Erythroblast (primary cell): ENCODE measurements at regions not wholly inside any gene's neighbourhood (a gene's known extent, or its start where the extent isn't known, plus 50 kb on each side); places are given as distances from the start of the nearest gene placed in this dataset.

Experiments
- DNase-seq, 2 experiments: peaks; one replicate each; lab custom pipeline; 2025; lab: John Stamatoyannopoulos, UW
- GATA1 ChIP-seq: IDR thresholded peaks from 2 replicates; pipeline ENCODE4 v1.6.1; 2011; ENCODE audit warnings: low read depth, mild to moderate bottlenecking, control low read depth, low read length, moderate library complexity
- POLR2A ChIP-seq: IDR thresholded peaks from 2 replicates; pipeline ENCODE4 v1.6.1; 2011; ENCODE audit warnings: mild to moderate bottlenecking, low read length

GRCh38 chr14:42565556-42565955 is 958.9 kb downstream of the LRFN5 start:
- TF ChIP-seq GATA1: no peak

DNA sequence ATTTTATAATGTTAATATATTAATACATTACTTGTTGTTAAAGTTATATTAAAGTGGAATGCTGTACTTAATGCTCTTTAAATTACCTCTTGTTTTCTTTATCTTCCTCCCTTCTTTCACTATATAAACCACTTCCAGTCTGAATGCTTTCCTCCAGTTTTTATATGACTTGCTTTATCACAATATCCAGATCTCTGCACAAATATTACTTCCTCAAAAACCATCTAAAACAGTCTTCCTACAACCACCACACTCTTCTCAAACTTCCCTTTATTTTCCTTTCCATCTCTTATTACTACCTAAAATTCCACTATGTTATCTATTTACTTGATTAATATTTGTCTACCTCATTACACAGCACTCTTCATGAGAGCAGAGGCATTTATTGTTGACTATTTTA is 956.6 kb downstream of the LRFN5 start:
- DNase-seq: no peak
- TF ChIP-seq GATA1 (no peak), POLR2A (no peak)

More at GRCh38 chr14:42565556-42565955, 958.9 kb downstream of the LRFN5 start:
- no peak for DNase-seq

- TF ChIP-seq GATA1: no peak
- TF ChIP-seq POLR2A: no peak
- no peak for DNase-seq
These were observed 949.9 kb downstream of the LRFN5 start for GRCh38 chr14:42556551-42556950.

DNA sequence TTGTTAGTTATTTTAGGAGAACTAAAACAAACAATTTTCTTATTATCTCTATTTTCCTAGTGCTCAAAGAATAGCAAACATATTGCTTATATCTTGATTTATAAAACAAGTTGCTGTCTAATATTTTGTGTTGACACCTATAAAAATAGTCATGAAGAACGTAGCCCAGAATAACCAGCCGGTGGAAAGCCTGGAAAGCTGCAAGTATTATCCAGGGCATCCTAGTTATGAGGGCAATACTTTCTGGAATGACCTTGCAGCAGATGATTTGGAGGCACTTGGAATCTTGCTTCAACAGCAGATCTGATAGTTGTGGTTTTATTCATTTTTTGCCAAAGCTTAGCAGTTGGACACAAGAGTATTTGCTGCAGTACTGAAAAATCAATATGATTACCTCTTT is 948.7 kb downstream of the LRFN5 start:
- TF ChIP-seq POLR2A (no peak), GATA1 (no peak)
- DNase-seq: no peak

DNA sequence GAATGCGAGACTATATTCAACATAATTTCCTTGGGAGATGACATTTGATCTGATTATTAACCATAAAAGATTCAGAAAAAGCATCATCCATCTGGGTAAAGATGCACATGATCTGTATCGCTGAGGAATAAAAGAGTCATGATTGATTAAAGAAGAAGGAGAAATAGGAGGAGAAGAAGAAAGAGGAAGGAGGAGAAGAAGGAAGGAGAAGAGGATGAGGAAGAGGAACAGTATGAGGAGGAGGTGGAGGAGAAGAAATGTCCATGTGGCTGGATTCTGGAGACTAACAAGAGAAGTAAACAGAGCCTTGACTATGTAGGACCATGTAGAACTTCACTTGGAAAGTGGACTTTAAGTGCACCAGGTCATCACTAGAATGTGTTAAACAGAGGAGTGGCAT is 947.4 kb downstream of the LRFN5 start:
- no peak for DNase-seq
- no peak for TF ChIP-seq POLR2A
- no peak for TF ChIP-seq GATA1

GRCh38 chr14:42550310-42550709 is 943.6 kb downstream of the LRFN5 start:
- TF ChIP-seq GATA1: no peak
- no peak for TF ChIP-seq POLR2A

DNA sequence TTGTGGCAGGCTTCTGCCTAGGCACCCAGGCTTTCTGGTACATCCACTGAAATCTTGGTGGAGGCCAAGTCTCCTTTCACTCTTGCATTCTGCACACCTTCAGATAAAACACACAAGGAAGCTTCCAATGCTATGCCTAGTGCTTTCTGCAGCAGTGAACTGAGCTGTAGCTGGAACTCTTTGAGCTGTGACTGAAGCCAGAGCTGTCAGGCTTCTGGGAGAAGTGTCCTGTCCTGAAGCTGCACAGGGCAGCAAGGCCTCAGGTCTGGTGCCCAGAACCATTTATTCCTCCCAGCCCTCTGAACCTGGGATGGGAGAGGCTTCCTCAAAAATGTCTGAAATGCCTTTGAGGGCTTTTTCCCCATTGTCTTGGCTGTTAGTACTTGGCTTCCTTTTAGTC is 941.7 kb downstream of the LRFN5 start:
- DNase-seq: no peak
- TF ChIP-seq POLR2A (no peak), GATA1 (no peak)

More at GRCh38 chr14:42550310-42550709, 943.6 kb downstream of the LRFN5 start:
- DNase-seq: no peak

- TF ChIP-seq POLR2A: no peak
- no peak for TF ChIP-seq GATA1
- DNase-seq: no peak
These were observed 939.0 kb downstream of the LRFN5 start for GRCh38 chr14:42545636-42546035.

DNA sequence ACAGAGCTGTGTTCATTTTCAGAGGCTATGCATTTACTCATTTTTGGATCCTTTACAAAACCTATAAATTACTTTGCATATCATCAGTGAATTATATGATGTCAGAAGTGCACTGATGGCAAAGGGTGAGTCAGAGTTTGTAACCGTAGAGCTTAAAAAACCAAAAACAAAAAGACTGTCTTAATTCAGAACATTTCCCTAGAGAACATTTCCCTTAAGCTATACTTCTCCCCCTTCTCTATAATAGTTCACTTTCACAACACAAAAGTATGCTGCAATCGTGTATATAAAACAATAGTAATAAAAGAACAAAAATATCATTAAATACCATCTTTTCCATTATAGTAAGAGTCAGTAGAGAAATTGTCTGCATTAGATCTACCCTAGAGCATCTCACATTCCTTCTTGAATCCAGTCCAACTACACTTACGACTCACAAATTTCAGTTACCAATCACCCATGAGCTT is 934.9 kb downstream of the LRFN5 start:
- no peak for TF ChIP-seq GATA1
- TF ChIP-seq POLR2A: no peak
- DNase-seq: no peak

GRCh38 chr14:42535397-42535796 is 928.7 kb downstream of the LRFN5 start:
- no peak for DNase-seq
- TF ChIP-seq GATA1 (no peak), POLR2A (no peak)

DNA sequence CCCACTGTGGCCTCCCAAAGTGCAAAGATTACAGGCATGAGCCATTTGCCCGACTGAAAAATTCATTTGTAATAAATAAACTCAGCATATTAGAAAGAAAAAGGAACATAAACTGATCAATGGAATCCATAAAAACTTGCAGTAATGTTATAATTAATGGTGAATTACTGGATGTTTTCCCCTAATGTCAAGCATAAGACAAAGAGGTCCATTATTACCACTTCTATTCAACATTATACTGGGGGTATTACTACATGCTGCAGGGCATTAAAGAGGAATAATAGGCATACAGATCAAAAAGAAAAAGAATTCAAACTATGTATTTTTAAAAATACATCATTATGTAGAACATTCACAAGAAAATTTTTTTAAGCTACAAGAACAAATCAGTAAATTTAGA is 926.8 kb downstream of the LRFN5 start:
- no peak for DNase-seq
- TF ChIP-seq POLR2A (no peak), GATA1 (no peak)

DNA sequence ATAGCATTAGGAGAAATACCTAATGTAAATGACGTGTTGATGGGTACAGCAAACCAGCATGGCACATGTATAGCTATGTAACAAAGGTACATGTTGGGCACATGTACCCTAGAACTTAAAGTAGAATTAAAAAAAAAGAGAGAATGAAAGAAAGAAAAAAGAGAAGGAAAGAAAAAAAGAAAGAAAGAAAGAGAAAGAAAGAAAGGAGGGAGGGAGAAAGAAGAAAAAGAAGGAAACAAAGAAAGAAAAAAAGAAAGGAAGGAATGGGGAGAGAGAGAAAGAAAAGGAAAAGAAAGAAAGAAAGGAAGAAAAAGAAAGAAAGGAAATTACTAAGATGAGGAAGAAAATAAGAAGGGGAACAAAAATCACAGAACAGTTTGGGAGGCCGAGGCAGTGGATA is 925.5 kb downstream of the LRFN5 start:
- DNase-seq: no peak
- TF ChIP-seq GATA1 (no peak), POLR2A (no peak)

GRCh38 chr14:42527141-42527540 is 920.5 kb downstream of the LRFN5 start:
- DNase-seq: no peak
- no peak for TF ChIP-seq POLR2A
- no peak for TF ChIP-seq GATA1

GRCh38 chr14:42523666-42524065 is 917.0 kb downstream of the LRFN5 start:
- TF ChIP-seq GATA1: no peak
- TF ChIP-seq POLR2A: no peak
- no peak for DNase-seq

GRCh38 chr14:42517806-42518500 is 911.3 kb downstream of the LRFN5 start:
- no peak for DNase-seq
- TF ChIP-seq GATA1 (no peak), POLR2A (no peak)

- TF ChIP-seq GATA1: no peak
- no peak for TF ChIP-seq POLR2A
- DNase-seq: no peak
These were observed 907.2 kb downstream of the LRFN5 start for GRCh38 chr14:42513837-42514236.
